HG02798 (cell line): ENCODE measurements at regions not wholly inside any gene's neighbourhood (a gene's known extent, or its start where the extent isn't known, plus 50 kb on each side); places are given as distances from the start of the nearest gene placed in this dataset.
"Not testable (repeated sequence)": the region's sequence is repeated elsewhere in the genome, so short reads cannot be mapped to it uniquely, and the experiment has no call there.

ENCODE experiments used
- ATAC-seq: cut with Tn5 transposase; IDR thresholded peaks from one replicate; pipeline ENCODE4 v1.9.1; 2021; ENCODE audit warnings: mild to moderate bottlenecking; ENCODE audit not compliant: unreplicated experiment, poor library complexity

- ATAC-seq: no peak
These were observed 158.2 kb downstream of the SPTSSA start for GRCh38 chr14:34303811-34304210.

GRCh38 chr14:34302654-34303053, 159.4 kb downstream of the SPTSSA start:
- ATAC-seq: no peak

GRCh38 chr14:34300882-34301734, 160.9 kb downstream of the SPTSSA start:
- ATAC-seq: no peak

DNA sequence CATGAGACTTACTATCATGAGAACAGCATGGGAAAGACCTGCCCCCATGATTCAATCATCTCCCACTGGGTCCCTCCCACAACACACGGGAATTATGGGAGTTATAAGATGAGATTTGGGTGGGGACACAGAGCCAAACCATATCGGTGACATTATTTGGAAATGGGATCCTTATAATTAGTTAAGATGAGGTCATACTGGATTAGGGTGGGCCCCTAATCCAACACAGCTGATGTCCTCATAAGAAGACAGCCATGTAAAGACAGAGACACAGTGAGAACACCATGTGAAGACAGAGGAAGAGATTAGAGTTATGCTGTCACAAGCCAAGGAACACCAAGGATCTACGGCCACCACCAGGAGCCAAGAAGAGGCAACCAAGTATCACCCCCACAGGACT, 161.7 kb downstream of the SPTSSA start:
- ATAC-seq: no peak

DNA sequence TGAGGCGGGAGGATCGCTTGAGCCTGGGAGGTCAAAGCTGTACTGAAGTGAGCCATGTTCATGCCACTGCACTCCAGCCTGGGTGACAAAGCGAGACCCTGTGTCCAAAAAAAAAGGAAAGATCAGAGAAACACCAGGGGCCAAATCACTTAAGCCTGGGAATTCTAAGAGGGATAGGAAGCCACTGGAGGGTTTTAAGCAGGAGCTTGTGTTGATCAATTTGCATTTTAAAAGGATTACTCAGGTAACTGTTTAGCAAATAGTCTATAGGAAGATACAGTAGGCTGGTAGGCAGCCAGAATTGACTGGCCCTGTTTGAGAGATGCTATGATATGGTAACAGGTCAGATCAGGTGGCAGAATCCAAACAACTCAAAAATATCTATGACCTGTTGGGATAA, 162.7 kb downstream of the SPTSSA start:
- no peak for ATAC-seq

- ATAC-seq: no peak
These were observed 164.1 kb downstream of the SPTSSA start for GRCh38 chr14:34297786-34298520.

DNA sequence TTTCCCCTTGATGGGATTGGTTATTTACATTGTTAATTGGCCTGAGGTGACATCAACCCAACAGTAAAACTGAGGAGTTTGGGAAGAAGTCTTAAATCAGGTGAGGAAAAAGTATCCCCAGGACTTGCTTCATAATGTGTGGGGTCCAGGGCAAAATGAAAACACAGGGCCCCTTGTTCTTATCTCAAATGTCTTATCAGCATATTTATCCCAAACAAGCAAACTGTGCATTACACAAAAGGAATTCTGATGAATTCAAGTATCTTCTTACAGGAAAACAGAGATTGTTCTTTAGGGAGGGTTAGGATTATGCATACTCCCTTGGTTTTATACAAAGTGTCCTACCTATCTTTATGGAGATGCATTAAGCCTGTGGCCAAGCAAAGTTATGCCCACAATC, 178.4 kb downstream of the SPTSSA start:
- no peak for ATAC-seq

DNA sequence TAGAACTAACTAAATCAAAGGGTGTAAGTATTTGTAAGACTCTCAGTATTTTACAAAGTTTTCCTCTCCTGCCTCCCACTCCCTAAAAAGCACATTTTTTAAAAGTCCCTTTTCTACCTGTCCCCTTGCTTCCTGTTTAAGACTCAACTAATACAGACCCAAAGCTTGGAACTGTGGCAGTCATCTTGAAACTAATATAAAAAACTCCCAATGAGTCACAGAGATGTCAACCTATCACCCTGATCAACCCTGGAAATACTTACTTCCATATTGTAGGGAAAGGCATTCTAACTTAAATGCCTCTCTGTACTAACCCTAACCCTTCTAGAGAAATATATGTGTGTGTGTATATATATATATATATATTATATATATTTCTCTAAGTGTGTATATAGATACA, 184.8 kb downstream of the SPTSSA start:
- no peak for ATAC-seq

DNA sequence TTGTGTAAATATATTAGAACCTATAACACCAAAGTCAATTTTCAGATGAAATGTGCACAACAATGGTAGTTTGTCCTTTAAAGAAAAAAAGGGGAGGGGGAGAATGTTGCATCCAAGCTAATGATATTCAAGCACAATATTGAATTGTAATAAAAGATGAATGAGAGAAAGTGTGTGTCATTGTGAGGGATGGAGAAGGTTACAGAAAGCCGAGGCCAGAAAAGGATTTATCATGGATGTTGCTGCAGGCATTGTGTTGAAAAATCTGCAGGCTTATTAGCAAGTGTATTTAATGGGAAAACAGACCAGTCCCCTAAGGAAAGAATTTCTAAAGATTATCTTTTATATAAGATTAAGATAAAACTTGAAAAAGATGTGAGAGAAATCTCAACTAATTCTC, 186.5 kb downstream of the SPTSSA start:
- ATAC-seq: no peak

GRCh38 chr14:34275078-34275477, 187.0 kb downstream of the SPTSSA start:
- no peak for ATAC-seq

- not testable (repeated sequence) for ATAC-seq
These were observed 188.3 kb downstream of the SPTSSA start for GRCh38 chr14:34273716-34274115.

GRCh38 chr14:34270361-34270760, 191.7 kb downstream of the SPTSSA start:
- ATAC-seq: no peak

DNA sequence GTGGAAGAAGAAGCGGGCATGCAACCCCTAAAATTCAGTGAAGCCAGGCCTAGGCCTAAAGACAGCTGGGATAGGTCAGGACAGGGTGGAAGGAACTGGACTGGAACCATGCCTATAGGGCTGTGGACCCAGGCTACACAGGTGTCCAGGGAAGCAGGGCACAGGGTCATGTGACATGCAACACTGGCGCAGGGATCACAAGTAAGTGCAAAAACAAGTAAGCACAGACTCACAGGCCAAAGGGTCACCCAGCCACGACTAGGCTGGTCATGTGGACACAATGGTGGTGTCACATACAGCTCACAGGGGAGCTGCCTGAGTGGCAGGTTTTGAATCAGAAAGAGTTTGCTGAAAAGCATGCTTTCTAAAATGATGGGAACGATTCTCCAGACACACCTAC, 195.7 kb downstream of the SPTSSA start:
- no peak for ATAC-seq

DNA sequence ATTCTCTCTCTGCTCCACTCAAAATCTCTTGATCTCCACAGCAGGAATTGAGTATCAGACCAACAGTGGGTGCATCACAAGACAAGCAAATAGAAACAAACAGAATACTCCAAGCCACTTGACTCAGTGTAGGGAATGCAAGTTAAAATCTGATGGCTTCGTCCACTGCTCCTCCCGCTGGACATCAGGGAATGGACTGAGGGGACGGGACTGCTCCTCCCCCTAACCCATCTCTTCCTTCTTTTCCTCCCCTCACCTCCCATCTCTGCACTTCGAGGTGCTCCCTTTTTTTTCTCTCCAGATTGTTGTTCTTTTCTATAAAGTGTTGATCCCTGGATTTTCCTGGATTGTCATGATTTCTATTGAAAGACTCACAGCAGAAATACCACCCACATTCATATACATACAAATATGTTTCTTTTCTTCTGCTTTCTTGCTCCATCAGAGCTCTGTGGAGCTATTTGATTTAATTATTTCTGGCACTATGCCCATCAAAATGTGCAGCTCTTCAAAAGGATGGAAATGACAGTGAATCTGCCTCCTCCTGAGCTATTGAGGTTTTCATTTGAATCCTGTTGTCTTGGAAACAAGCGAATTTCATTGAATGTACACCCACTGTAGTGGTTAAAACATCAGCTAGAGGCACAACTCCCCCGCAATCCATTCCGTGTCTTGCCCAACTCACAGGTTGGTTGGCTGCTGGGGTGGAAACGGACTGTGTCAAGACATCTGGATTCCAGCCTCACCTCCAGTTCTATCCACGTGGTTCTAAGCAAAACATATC, 199.7 kb downstream of the SPTSSA start:
- ATAC-seq: no peak

- no peak for ATAC-seq
These were observed 202.0 kb downstream of the SPTSSA start for GRCh38 chr14:34259996-34260395.

- no peak for ATAC-seq
These were observed 203.7 kb downstream of the SPTSSA start for GRCh38 chr14:34258318-34258717.

- no peak for ATAC-seq
These were observed 204.5 kb downstream of the SPTSSA start for GRCh38 chr14:34257505-34257904.

GRCh38 chr14:34256223-34256622, 205.8 kb downstream of the SPTSSA start:
- ATAC-seq: no peak

DNA sequence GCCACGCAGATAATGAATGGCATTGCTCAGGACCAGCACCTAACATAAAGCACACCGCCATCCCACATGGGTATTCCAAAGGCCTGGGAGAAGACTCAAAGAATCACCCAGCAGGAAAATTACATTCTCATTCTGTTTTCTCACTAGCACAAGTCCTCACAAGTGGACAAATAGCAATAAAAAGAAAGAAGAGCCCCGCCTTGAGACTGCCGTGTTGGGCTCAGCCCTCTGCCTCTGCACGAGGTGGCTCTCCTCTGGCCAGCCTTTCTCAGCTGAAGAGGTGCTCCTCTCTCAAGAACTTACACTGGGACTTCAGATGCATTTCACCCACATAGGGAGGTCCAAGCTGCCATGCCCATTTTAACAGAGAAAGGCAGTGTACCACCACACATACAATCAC, 207.5 kb downstream of the SPTSSA start:
- ATAC-seq: no peak

- no peak for ATAC-seq
These were observed 208.0 kb downstream of the SPTSSA start for GRCh38 chr14:34254031-34254430.

GRCh38 chr14:34252227-34252626, 209.8 kb downstream of the SPTSSA start:
- ATAC-seq: no peak
